ENCODE measurements at regions not wholly inside any gene's neighbourhood (a gene's known extent, or its start where the extent isn't known, plus 50 kb on each side); places are given as distances from the start of the nearest gene placed in this dataset.

- DNase-seq: no peak
Measured at GRCh38 chr5:3654515-3654914, 58.9 kb downstream of the IRX1 start.

GRCh38 chr5:3656803-3657202, 61.2 kb downstream of the IRX1 start:
- DNase-seq: no peak

- DNase-seq: no peak
Measured at GRCh38 chr5:3657364-3658022, 61.9 kb downstream of the IRX1 start.

- DNase-seq: no peak
Measured at GRCh38 chr5:3658929-3659328, 63.3 kb downstream of the IRX1 start.

- DNase-seq: no peak
Measured at GRCh38 chr5:3659907-3660306, 64.3 kb downstream of the IRX1 start.

- no peak for DNase-seq
Measured at GRCh38 chr5:3660630-3661029, 65.0 kb downstream of the IRX1 start.

GRCh38 chr5:3661755-3662296, 66.2 kb downstream of the IRX1 start:
- no peak for DNase-seq

- no peak for DNase-seq
Measured at GRCh38 chr5:3662344-3662743, 66.7 kb downstream of the IRX1 start.

- no peak for DNase-seq
Measured at GRCh38 chr5:3671337-3671736, 75.7 kb downstream of the IRX1 start.

- no peak for DNase-seq
Measured at GRCh38 chr5:3678801-3679200, 83.2 kb downstream of the IRX1 start.

- DNase-seq: no peak
Measured at GRCh38 chr5:3680821-3681220, 85.2 kb downstream of the IRX1 start.

GRCh38 chr5:3684118-3684517, 88.5 kb downstream of the IRX1 start:
- DNase-seq: no peak

- no peak for DNase-seq
Measured at GRCh38 chr5:3684771-3685354, 89.2 kb downstream of the IRX1 start.

GRCh38 chr5:3694819-3695218, 99.2 kb downstream of the IRX1 start:
- DNase-seq: no peak

- no peak for DNase-seq
Measured at GRCh38 chr5:3695818-3696217, 100.2 kb downstream of the IRX1 start.

GRCh38 chr5:3698412-3698811, 102.8 kb downstream of the IRX1 start:
- DNase-seq: no peak

GRCh38 chr5:3701694-3702093, 106.1 kb downstream of the IRX1 start:
- no peak for DNase-seq

- DNase-seq: no peak
Measured at GRCh38 chr5:3704661-3705060, 109.0 kb downstream of the IRX1 start.

GRCh38 chr5:3709068-3709716, 113.6 kb downstream of the IRX1 start:
- no peak for DNase-seq

- no peak for DNase-seq
Measured at GRCh38 chr5:3709717-3710348, 114.2 kb downstream of the IRX1 start.

GRCh38 chr5:3715062-3715461, 119.4 kb downstream of the IRX1 start:
- DNase-seq: no peak

GRCh38 chr5:3729631-3730030, 134.0 kb downstream of the IRX1 start:
- DNase-seq: no peak

GRCh38 chr5:3734632-3735031, 139.0 kb downstream of the IRX1 start:
- no peak for DNase-seq

- DNase-seq: no peak
Measured at GRCh38 chr5:3736466-3736865, 140.8 kb downstream of the IRX1 start.

Measured in NCI-H226 (cell line).